H1 (cell line): ENCODE measurements at regions not wholly inside any gene's neighbourhood (a gene's known extent, or its start where the extent isn't known, plus 50 kb on each side); places are given as distances from the start of the nearest gene placed in this dataset.
A peak's percentile ranks its signal among the peaks of the same experiment; 100 is the strongest.

Experiments
- CTCF ChIA-PET: fragments of 300-600 bp; sonication (Branson Sonifier 250); formaldehyde crosslinking; loops from one replicate; lab custom pipeline; 2021; ENCODE audit not compliant: partially characterized antibody; lab: Charles Lee
- POLR2A ChIA-PET: fragments of 300-600 bp; sonication (Branson Sonifier 250); formaldehyde crosslinking; loops from one replicate; lab custom pipeline; 2021; ENCODE audit warnings: inconsistent platforms; ENCODE audit not compliant: partially characterized antibody; lab: Charles Lee
- DNase-seq, 2 experiments: peaks; one replicate each; pipeline versions ENCODE4 v3.0.0 to v3.0.0-alpha.2; 2010 to 2022; ENCODE audit warnings: low spot score in 2 of 2, low read depth in 1 of 2, mixed read lengths in 1 of 2
- FAIRE-seq: peaks from 2 replicates; lab custom pipeline; 2011; peaks lifted over from hg19 to GRCh38; lab: Jason Lieb, UNC
- H2AFZ ChIP-seq: 2 replicates; pipeline ENCODE4 v1.8.1; 2012; ENCODE audit warnings: low read length, inconsistent platforms
- H2AK5ac ChIP-seq: 2 replicates; pipeline ENCODE4 v1.6.1; 2013; ENCODE audit warnings: low read depth, low read length
- H2BK120ac ChIP-seq: replicated peaks from 2 replicates; pipeline ENCODE3; 2013; ENCODE audit warnings: low read depth, low read length, inconsistent platforms
- H2BK12ac ChIP-seq: 2 replicates; pipeline ENCODE4 v1.6.1; 2013; ENCODE audit warnings: low read depth, low read length
- H2BK15ac ChIP-seq: 2 replicates; pipeline ENCODE4 v1.6.1; 2013; ENCODE audit warnings: low read length
- H2BK20ac ChIP-seq: 2 replicates; pipeline ENCODE4 v1.6.1; 2013; ENCODE audit warnings: low read length
- H2BK5ac ChIP-seq: 2 replicates; pipeline ENCODE4 v1.6.1; 2013; ENCODE audit warnings: low read depth, low read length
- H3K14ac ChIP-seq: 2 replicates; pipeline ENCODE4 v1.6.1; 2013; ENCODE audit warnings: inconsistent platforms; ENCODE audit not compliant: insufficient read length
- H3K18ac ChIP-seq: 2 replicates; pipeline ENCODE4 v1.6.1; 2013; ENCODE audit warnings: low read length; ENCODE audit errors: extremely low read depth
- H3K23ac ChIP-seq: 2 replicates; pipeline ENCODE4 v1.6.1; 2013; ENCODE audit warnings: inconsistent platforms; ENCODE audit not compliant: insufficient read length
- H3K23me2 ChIP-seq: 2 replicates; pipeline ENCODE4 v1.6.1; 2013; ENCODE audit warnings: low read depth, low read length
- H3K27ac ChIP-seq: 2 replicates; pipeline ENCODE4 v1.6.1; 2011; ENCODE audit warnings: low read depth, low read length, inconsistent platforms
- H3K27me3 ChIP-seq, 4 experiments: replicated peaks in 1 of 4; 1 replicate in 1 of 4; 2 replicates in 3 of 4; pipeline versions ENCODE4 v1.6.1 to v1.8.1; 2011 to 2013; ENCODE audit warnings: low read length in 3 of 4, mild to moderate bottlenecking in 3 of 4, inconsistent platforms in 2 of 4, mixed read lengths in 2 of 4, moderate library complexity in 1 of 4; ENCODE audit not compliant: control insufficient read depth in 3 of 4, insufficient read depth in 3 of 4; ENCODE audit errors: extremely low read depth in 1 of 4
- H3K36me3 ChIP-seq, 4 experiments: 2 replicates each; pipeline versions ENCODE4 v1.6.1 to v1.8.1; 2011 to 2013; ENCODE audit warnings: mild to moderate bottlenecking in 4 of 4, low read length in 3 of 4, moderate library complexity in 2 of 4, control low read depth in 1 of 4, inconsistent platforms in 1 of 4; ENCODE audit not compliant: insufficient read depth in 4 of 4, control insufficient read depth in 2 of 4
- H3K4ac ChIP-seq: replicated peaks from 2 replicates; pipeline ENCODE3; 2013; ENCODE audit warnings: low read length, low read depth, mixed read lengths, inconsistent platforms; ENCODE audit not compliant: insufficient read length
- H3K4me1 ChIP-seq, 4 experiments: replicated peaks in 1 of 4; 1 replicate in 1 of 4; 2 replicates in 3 of 4; pipeline versions ENCODE4 v1.6.1 to v1.8.1; 2011 to 2013; ENCODE audit warnings: low read length in 3 of 4, inconsistent platforms in 2 of 4, mixed read lengths in 1 of 4; ENCODE audit not compliant: insufficient read depth in 4 of 4, control insufficient read depth in 3 of 4
- H3K4me2 ChIP-seq, 2 experiments: 2 replicates each; pipeline versions ENCODE4 v1.6.1 to v1.8.1; 2011 to 2013; ENCODE audit warnings: low read depth in 2 of 2, low read length in 2 of 2, control low read depth in 1 of 2, inconsistent platforms in 1 of 2, mild to moderate bottlenecking in 1 of 2; ENCODE audit not compliant: insufficient read depth in 1 of 2
- H3K4me3 ChIP-seq, 4 experiments: fragments of 200-600, 300-600 bp in 1 of 4; sonication (generic), shearing (Covaris generic), sonication (Bioruptor Twin) in 1 of 4; 2 replicates each; pipeline versions ENCODE4 v1.5.1 to v1.8.1; 2011 to 2016; ENCODE audit warnings: low read length in 4 of 4, low read depth in 3 of 4, control low read depth in 2 of 4, inconsistent platforms in 2 of 4, mild to moderate bottlenecking in 2 of 4, mixed read lengths in 1 of 4, moderate library complexity in 1 of 4; ENCODE audit not compliant: insufficient read depth in 2 of 4; ENCODE audit errors: extremely low read depth in 1 of 4
- H3K56ac ChIP-seq: replicated peaks from 2 replicates; pipeline ENCODE3; 2013; ENCODE audit warnings: low read depth, mild to moderate bottlenecking, mixed read lengths, low read length, inconsistent platforms; ENCODE audit not compliant: insufficient read length
- H3K79me1 ChIP-seq: 2 replicates; pipeline ENCODE4 v1.6.1; 2013; ENCODE audit warnings: low read depth, low read length, control low read depth
- H3K79me2 ChIP-seq, 2 experiments: 2 replicates each; pipeline versions ENCODE4 v1.6.1 to v1.8.1; 2012 to 2013; ENCODE audit warnings: low read length in 2 of 2, mild to moderate bottlenecking in 2 of 2, inconsistent platforms in 1 of 2; ENCODE audit not compliant: insufficient read depth in 2 of 2, control insufficient read depth in 1 of 2
- H3K9ac ChIP-seq, 4 experiments: replicated peaks in 1 of 4; 1 replicate in 1 of 4; 2 replicates in 3 of 4; pipeline versions ENCODE4 v1.6.1 to v1.8.1; 2011 to 2013; ENCODE audit warnings: low read depth in 3 of 4, low read length in 3 of 4, control low read depth in 2 of 4, mild to moderate bottlenecking in 2 of 4, moderate library complexity in 2 of 4, inconsistent platforms in 1 of 4; ENCODE audit errors: extremely low read depth in 1 of 4
- H3K9me3 ChIP-seq, 2 experiments: 2 replicates each; pipeline versions ENCODE4 v1.6.1 to v1.8.1; 2012 to 2013; ENCODE audit warnings: mild to moderate bottlenecking in 2 of 2, moderate library complexity in 2 of 2, control low read depth in 1 of 2, inconsistent platforms in 1 of 2, low read depth in 1 of 2, low read length in 1 of 2, mixed read lengths in 1 of 2; ENCODE audit not compliant: insufficient read depth in 2 of 2
- H4K20me1 ChIP-seq, 2 experiments: replicated peaks in 1 of 2; 2 replicates each; pipeline versions ENCODE3 to v1.8.1; 2011 to 2013; ENCODE audit warnings: inconsistent platforms in 2 of 2, low read length in 2 of 2, mild to moderate bottlenecking in 1 of 2; ENCODE audit not compliant: insufficient read depth in 2 of 2, control insufficient read depth in 1 of 2
- H4K5ac ChIP-seq: 2 replicates; pipeline ENCODE4 v1.6.1; 2013; ENCODE audit warnings: low read length, low read depth, mixed read lengths, inconsistent platforms; ENCODE audit not compliant: insufficient read length
- H4K8ac ChIP-seq: 2 replicates; pipeline ENCODE4 v1.8.0; 2013; ENCODE audit warnings: mild to moderate bottlenecking, moderate library complexity, low read length, inconsistent platforms; ENCODE audit not compliant: insufficient read depth; ENCODE audit errors: extremely low read depth
- H4K91ac ChIP-seq: replicated peaks from 2 replicates; pipeline ENCODE3; 2013; ENCODE audit warnings: low read length, mixed read lengths, inconsistent platforms; ENCODE audit not compliant: insufficient read length
- RAD21 ChIP-seq, 2 experiments: IDR thresholded peaks in 1 of 2; conservative IDR thresholded peaks in 1 of 2; 2 replicates each; pipeline ENCODE4 v1.6.1; 2011; ENCODE audit warnings: low read depth in 2 of 2, low read length in 2 of 2, improper control_type of control experiment in 1 of 2, inconsistent platforms in 1 of 2, mild to moderate bottlenecking in 1 of 2, moderate library complexity in 1 of 2
- RXRA ChIP-seq: IDR thresholded peaks from 2 replicates; pipeline ENCODE4 v1.6.1; 2011; ENCODE audit warnings: low read depth, mild to moderate bottlenecking, low read length, moderate library complexity; ENCODE audit not compliant: insufficient read depth
- WGBS, 2 experiments: shearing (Covaris generic) in 1 of 2; methylation state at CpG; one replicate each; pipeline versions ENCODE4 v1.1.6 to v1.1.7; 2013 to 2015; ENCODE audit warnings: low lambda C conversion rate in 2 of 2, mixed read lengths in 2 of 2, inconsistent platforms in 1 of 2, low coverage in 1 of 2, missing lambda C conversion rate in 1 of 2; ENCODE audit not compliant: insufficient replicate concordance in 2 of 2, insufficient coverage in 1 of 2, insufficient read length in 1 of 2; ENCODE audit errors: extremely low coverage in 1 of 2, missing lambda C conversion rate in 1 of 2; 5-methylcytosine and 5-hydroxymethylcytosine counted together
- TF ChIP-seq, protein P1 (sequence below): IDR thresholded peaks from 2 replicates; pipeline ENCODE4 v1.6.1; 2011; ENCODE audit warnings: low read length, improper control_type of control experiment

DNA sequence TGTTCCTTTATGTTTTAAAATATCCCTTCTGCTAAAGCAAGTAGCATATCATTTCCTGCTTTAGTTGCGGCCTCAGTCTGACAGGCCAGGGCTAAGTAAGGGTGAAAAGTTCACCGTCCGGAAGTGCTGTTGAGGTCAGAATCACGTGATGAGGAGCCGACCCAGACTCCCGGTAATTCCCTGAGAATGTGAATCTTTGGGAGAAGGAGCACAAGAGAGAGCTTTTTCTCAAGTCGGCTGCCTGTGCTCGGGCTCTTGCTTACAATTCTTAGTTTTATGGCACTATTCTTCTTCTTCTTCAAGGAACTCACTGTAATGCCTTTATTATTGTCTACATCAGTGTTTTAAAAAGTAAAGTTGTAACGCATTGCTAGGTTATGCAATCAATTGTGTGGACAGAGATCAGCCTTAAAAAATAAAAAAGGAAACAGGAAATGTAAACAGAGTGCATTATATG lies 309.3 kb downstream of the PRL start:
- no peak overlapping the region for H2BK12ac ChIP-seq
- H3K27me3 ChIP-seq, result no peaks in the 10 kb centered on the region
- DNase-seq (no peak), FAIRE-seq (no peak)
- H3K4ac ChIP-seq, result no peak overlapping the region
- no peaks in the 10 kb centered on the region for H3K23me2 ChIP-seq
- H2BK120ac ChIP-seq, result no peak overlapping the region
- ChIA-PET CTCF (no interaction called here), POLR2A (interaction anchor here (0.8 kb wide), 1 partner anchor 22 kb away, joined by 3 read pairs; no protein-coding TSS in a partner anchor)
- H2BK5ac ChIP-seq, result no peak overlapping the region
- TF ChIP-seq, protein P1, sequence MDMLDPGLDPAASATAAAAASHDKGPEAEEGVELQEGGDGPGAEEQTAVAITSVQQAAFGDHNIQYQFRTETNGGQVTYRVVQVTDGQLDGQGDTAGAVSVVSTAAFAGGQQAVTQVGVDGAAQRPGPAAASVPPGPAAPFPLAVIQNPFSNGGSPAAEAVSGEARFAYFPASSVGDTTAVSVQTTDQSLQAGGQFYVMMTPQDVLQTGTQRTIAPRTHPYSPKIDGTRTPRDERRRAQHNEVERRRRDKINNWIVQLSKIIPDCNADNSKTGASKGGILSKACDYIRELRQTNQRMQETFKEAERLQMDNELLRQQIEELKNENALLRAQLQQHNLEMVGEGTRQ, result peak; percentile 40; the same call in 1 of the 2 replicates
- TF ChIP-seq RAD21 (IDR thresholded peaks at IDR 0.05 in 1 of 2, conservative IDR thresholded peaks at IDR 0.05 in 1 of 2; ENCODE audit: low read depth in 2 of 2, low read length in 2 of 2), result no peak
- TF ChIP-seq RXRA, result 0 out of 2 replicates have a peak, but pooled peaks have one; percentile 63
- no peak overlapping the region for H4K8ac ChIP-seq
- no peak overlapping the region for H3K23ac ChIP-seq
- no peak overlapping the region for H3K18ac ChIP-seq
- no peak overlapping the region for H2AK5ac ChIP-seq
- peaks cover 0 to 4% (median 1%) of the 10 kb centered on the region in 4 experiments; a peak in 2 of 7 replicates for H3K4me1 ChIP-seq
- H3K79me2 ChIP-seq, result peaks cover 0 to 4% of the 10 kb centered on the region in 2 experiments; a peak in 1 of 4 replicates
- H3K56ac ChIP-seq, result no peak overlapping the region
- H3K9me3 ChIP-seq, result no peaks in the 10 kb centered on the region
- no peak overlapping the region for H4K5ac ChIP-seq
- H3K4me3 ChIP-seq, result no peak overlapping the region
- no peak overlapping the region for H2BK20ac ChIP-seq
- H3K36me3 ChIP-seq, result no peaks in the 10 kb centered on the region; a peak in 3 of 8 replicates
- no peak overlapping the region for H4K91ac ChIP-seq
- WGBS, 2 experiments, result 72% methylated on average over 9 of the region's 9 CpGs; no CpG with 5 or more reads in 1 of the 2 experiments
- no peak overlapping the region for H2AFZ ChIP-seq
- no peaks in the 10 kb centered on the region; the same call in 1 of the 2 replicates for H3K79me1 ChIP-seq
- H3K4me2 ChIP-seq, result no peak overlapping the region
- no peak overlapping the region for H3K27ac ChIP-seq
- H3K14ac ChIP-seq, result no peak overlapping the region
- H3K9ac ChIP-seq, result no peak overlapping the region
- H2BK15ac ChIP-seq, result no peak overlapping the region
- peaks cover 0 to 2% of the 10 kb centered on the region in 2 experiments for H4K20me1 ChIP-seq
